Peyer's patch (tissue), 4 donors: ENCODE measurements at regions not wholly inside any gene's neighbourhood (a gene's known extent, or its start where the extent isn't known, plus 50 kb on each side); places are given as distances from the start of the nearest gene placed in this dataset.

Experiments used
- DNase-seq, 3 donors: peaks; one replicate each; pipeline ENCODE4 v3.0.0-alpha.2; 2017 to 2019
- H3K27ac ChIP-seq, 4 donors: fragments of 200-600 bp; sonication (generic); one replicate each; pipeline ENCODE4 v1.5.1; 2016 to 2019
- H3K27me3 ChIP-seq, 2 donors: fragments of 200-600 bp; sonication (generic); one replicate each; pipeline ENCODE4 v1.5.1; 2019
- H3K36me3 ChIP-seq, 3 donors: fragments of 200-600 bp; sonication (generic); one replicate each; pipeline ENCODE4 v1.5.1; 2016 to 2019
- H3K4me1 ChIP-seq, 4 donors: fragments of 200-600 bp; sonication (generic); one replicate each; pipeline ENCODE4 v1.5.1; 2016 to 2019
- H3K4me3 ChIP-seq, 4 donors: fragments of 200-600 bp; sonication (generic); 1 replicate in 3 of 4; 2 replicates in 1 of 4; pipeline ENCODE4 v1.5.1; 2016 to 2019; ENCODE audit warnings: mild to moderate bottlenecking in 1 of 4
- H3K9me3 ChIP-seq, 4 donors: fragments of 200-600 bp; sonication (generic); one replicate each; pipeline ENCODE4 v1.5.1; 2016 to 2019; ENCODE audit warnings: mild to moderate bottlenecking in 1 of 4
- POLR2A ChIP-seq, 2 donors: fragments of 450-650 bp; IDR thresholded peaks; one replicate each; pipeline ENCODE4 v1.5.1; 2017; ENCODE audit warnings: antibody characterized with exemption in 2 of 2, mild to moderate bottlenecking in 2 of 2, moderate library complexity in 2 of 2
- TF ChIP-seq, protein P1 (sequence below), 6 experiments: fragments of 450-650 bp in 4 of 6; fragments of 200-600 bp in 2 of 6; sonication (generic) in 1 of 6; IDR thresholded peaks; one replicate each; pipeline ENCODE4 v1.5.1; 2017 to 2019; ENCODE audit warnings: antibody characterized with exemption in 6 of 6, mild to moderate bottlenecking in 3 of 6, moderate library complexity in 1 of 6

DNA sequence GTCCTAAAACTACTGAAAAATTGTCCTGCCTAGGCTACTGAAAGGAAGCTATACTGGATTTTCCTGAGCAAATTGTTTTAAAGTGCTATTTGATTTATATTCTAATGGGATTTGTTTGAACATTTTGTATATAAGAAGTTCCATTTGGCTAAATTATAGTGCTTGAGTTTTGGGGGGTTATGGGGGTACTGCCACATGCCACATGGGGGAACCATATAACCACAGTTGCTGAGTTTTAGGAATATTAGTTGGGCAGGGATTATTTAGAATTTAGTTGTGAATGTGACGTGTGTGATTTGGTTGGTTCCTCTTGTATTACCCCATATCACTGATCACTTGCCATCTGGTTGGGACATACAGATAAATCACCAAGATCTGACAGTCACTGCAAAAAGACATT is 224.5 kb upstream of the TAPT1 start:
- no peak for TF ChIP-seq POLR2A (IDR thresholded peaks at IDR 0.05)
- TF ChIP-seq, protein P1, sequence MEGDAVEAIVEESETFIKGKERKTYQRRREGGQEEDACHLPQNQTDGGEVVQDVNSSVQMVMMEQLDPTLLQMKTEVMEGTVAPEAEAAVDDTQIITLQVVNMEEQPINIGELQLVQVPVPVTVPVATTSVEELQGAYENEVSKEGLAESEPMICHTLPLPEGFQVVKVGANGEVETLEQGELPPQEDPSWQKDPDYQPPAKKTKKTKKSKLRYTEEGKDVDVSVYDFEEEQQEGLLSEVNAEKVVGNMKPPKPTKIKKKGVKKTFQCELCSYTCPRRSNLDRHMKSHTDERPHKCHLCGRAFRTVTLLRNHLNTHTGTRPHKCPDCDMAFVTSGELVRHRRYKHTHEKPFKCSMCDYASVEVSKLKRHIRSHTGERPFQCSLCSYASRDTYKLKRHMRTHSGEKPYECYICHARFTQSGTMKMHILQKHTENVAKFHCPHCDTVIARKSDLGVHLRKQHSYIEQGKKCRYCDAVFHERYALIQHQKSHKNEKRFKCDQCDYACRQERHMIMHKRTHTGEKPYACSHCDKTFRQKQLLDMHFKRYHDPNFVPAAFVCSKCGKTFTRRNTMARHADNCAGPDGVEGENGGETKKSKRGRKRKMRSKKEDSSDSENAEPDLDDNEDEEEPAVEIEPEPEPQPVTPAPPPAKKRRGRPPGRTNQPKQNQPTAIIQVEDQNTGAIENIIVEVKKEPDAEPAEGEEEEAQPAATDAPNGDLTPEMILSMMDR (IDR thresholded peaks at IDR 0.05): no peak
- Histone ChIP-seq H3K4me1 (no peaks in the 10 kb centered on the region), H3K4me3 (no peak overlapping the region), H3K9me3 (no peaks in the 10 kb centered on the region), H3K27ac (no peak overlapping the region), H3K36me3 (no peaks in the 10 kb centered on the region), H3K27me3 (no peaks in the 10 kb centered on the region)
- no peak for DNase-seq

DNA sequence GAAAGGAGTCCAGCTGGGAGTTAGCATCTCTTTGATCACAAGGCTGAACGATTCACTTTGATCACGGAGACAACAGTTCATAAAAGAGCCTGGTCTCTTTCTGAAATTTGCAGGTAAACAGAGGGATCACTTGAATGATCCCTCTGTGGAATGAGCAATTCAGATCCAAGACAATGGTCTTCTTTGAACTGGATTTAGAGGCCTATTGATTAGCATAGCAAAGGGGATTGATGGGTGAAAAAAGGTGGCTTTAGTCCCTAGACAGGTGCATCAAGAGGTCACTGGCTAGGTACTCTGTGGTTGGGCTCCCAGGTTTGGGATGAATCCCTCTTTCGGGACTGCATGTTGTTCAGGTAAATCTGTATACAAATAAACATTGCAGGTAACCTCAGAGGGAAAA is 223.8 kb upstream of the TAPT1 start:
- H3K9me3 ChIP-seq: no peaks in the 10 kb centered on the region
- no peaks in the 10 kb centered on the region for H3K36me3 ChIP-seq
- TF ChIP-seq, protein P1 (IDR thresholded peaks at IDR 0.05): no peak
- no peaks in the 10 kb centered on the region for H3K4me1 ChIP-seq
- H3K27me3 ChIP-seq: no peaks in the 10 kb centered on the region
- no peak for DNase-seq
- H3K27ac ChIP-seq: no peak overlapping the region
- H3K4me3 ChIP-seq: no peak overlapping the region

DNA sequence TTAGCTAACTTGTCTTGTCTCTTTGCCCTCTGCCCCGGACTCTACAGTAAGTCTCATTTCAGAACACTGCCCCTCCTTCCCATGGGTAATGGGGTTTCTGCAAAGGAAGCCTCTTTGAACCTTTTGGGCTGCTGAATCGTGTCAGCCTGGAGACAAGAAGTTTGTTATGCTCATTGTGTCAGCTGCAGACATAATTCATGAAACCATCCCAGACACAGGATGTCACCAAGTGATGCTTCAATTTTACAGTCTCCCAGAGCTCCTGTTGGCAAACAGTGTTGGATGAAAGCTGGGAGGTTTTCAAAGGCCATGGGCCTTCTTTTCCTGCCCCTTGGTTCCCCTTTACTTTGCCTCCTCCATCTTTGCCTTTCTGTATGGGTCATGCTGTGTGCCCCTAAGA is 223.1 kb upstream of the TAPT1 start:
- TF ChIP-seq, protein P1 (IDR thresholded peaks at IDR 0.05): no peak
- no peak for TF ChIP-seq POLR2A (IDR thresholded peaks at IDR 0.05)

DNA sequence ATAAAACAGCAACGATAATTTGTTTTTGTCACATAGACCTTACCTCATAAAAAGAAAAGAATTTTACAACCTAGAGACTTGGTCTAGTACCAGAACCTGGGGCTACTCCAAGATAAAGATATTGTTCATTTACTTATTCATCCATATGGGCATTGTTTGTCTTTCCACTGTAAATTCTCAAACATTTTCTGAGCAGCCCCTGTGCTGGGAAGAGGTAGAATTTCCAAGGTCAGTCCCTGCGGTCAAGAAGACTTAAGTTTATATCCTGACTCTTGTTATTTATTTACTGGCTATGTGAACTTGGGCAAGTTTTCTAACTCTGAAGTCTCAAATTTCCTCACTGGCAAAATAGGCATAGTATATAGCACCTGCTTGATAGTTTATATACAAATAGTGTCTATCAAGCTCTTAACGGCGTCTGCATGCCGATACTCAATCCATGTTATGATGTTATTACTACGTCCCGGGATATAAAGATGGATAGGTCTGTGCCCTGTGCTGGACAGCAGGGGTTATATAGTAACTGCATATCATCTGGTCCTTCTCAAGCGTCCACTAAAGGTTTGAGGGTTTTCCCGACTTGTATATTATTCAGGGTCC is 222.1 kb upstream of the TAPT1 start:
- Histone ChIP-seq H3K4me1 (no peaks in the 10 kb centered on the region), H3K36me3 (no peaks in the 10 kb centered on the region), H3K4me3 (no peak overlapping the region), H3K27me3 (no peaks in the 10 kb centered on the region), H3K27ac (no peak overlapping the region), H3K9me3 (no peaks in the 10 kb centered on the region)
- no peak for DNase-seq
- TF ChIP-seq, protein P1 (IDR thresholded peaks at IDR 0.05): no peak

More for the DNA sequence above, 223.1 kb upstream of the TAPT1 start:
- Histone ChIP-seq H3K9me3 (no peaks in the 10 kb centered on the region), H3K4me1 (no peaks in the 10 kb centered on the region), H3K4me3 (no peak overlapping the region), H3K27me3 (no peaks in the 10 kb centered on the region), H3K27ac (no peak overlapping the region), H3K36me3 (no peaks in the 10 kb centered on the region)
- DNase-seq: no peak

DNA sequence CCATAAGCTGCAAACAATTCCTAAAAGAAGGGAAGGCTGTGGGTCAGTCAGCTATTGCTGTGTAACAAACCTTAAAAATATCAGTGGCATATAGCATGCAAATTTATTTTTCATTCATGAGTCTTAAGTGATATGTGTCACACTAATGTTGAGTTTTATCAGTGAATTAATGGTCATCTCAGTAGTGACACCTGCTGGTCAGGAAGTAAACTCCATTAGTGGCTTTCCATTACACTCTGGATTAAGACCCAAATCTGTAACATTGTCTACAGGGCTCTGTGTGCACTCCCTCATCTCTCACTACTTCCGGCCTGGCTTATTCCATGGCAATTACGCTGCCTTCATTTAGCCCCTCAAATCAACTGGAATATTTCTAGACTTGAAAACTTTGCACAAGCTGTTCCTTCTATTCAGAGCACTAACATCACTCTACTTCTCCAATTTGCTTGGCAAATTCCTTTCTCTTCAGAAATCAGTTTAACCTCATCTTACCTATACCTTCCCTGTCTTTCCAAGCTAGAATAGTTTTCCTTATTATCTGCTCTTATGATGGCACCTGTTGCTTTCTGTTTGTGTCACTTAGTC is 217.3 kb upstream of the TAPT1 start:
- no peak for DNase-seq
- TF ChIP-seq POLR2A (IDR thresholded peaks at IDR 0.05): no peak
- TF ChIP-seq, protein P1 (IDR thresholded peaks at IDR 0.05): peak in 5 of 6 experiments; percentile 35 to 57 (median 52)
- H3K27me3 ChIP-seq: no peaks in the 10 kb centered on the region
- no peak overlapping the region for H3K4me3 ChIP-seq
- H3K27ac ChIP-seq: no peak overlapping the region
- H3K9me3 ChIP-seq: no peaks in the 10 kb centered on the region
- H3K4me1 ChIP-seq: no peaks in the 10 kb centered on the region
- no peaks in the 10 kb centered on the region for H3K36me3 ChIP-seq
